Endothelial cell (in vitro differentiated cells): ENCODE measurements at regions not wholly inside any gene's neighbourhood (a gene's known extent, or its start where the extent isn't known, plus 50 kb on each side); places are given as distances from the start of the nearest gene placed in this dataset.
A peak's percentile ranks its signal among the peaks of the same experiment; 100 is the strongest.

ENCODE experiments used
- DNase-seq: peaks from one replicate; pipeline ENCODE4 v3.0.0; 2021; ENCODE audit warnings: low spot score
- H3K27ac Mint-ChIP-seq: one replicate; pipeline ENCODE4 v1.8.0; 2021; ENCODE audit warnings: mixed read lengths, inconsistent platforms; ENCODE audit not compliant: unreplicated experiment
- H3K27me3 Mint-ChIP-seq: one replicate; pipeline ENCODE4 v1.8.0; 2021; ENCODE audit warnings: mild to moderate bottlenecking, moderate library complexity, mixed read lengths, inconsistent platforms; ENCODE audit not compliant: unreplicated experiment
- H3K36me3 Mint-ChIP-seq: one replicate; pipeline ENCODE4 v1.8.0; 2021; ENCODE audit warnings: mild to moderate bottlenecking, low read depth, mixed read lengths, inconsistent platforms; ENCODE audit not compliant: unreplicated experiment
- H3K4me1 Mint-ChIP-seq: one replicate; pipeline ENCODE4 v1.8.0; 2021; ENCODE audit warnings: mild to moderate bottlenecking, mixed read lengths, inconsistent platforms; ENCODE audit not compliant: unreplicated experiment
- H3K4me3 Mint-ChIP-seq: one replicate; pipeline ENCODE4 v1.8.0; 2021; ENCODE audit warnings: mild to moderate bottlenecking, mixed read lengths, inconsistent platforms; ENCODE audit not compliant: unreplicated experiment
- H3K9me3 Mint-ChIP-seq: one replicate; pipeline ENCODE4 v1.8.0; 2021; ENCODE audit warnings: mixed read lengths, inconsistent platforms; ENCODE audit not compliant: unreplicated experiment
- CTCF ChIP-seq: fragments of 200-600 bp; sonication (generic); IDR thresholded peaks from one replicate; pipeline ENCODE4 v1.5.0; 2021; ENCODE audit warnings: antibody characterized with exemption; ENCODE audit not compliant: unreplicated experiment

GRCh38 chr16:49183911-49184310, 97.7 kb downstream of the CBLN1 start:
- TF ChIP-seq CTCF, result peak; percentile 75
- no peak overlapping the region for H3K27ac Mint-ChIP-seq
- DNase-seq, result peak; percentile 59
- no peaks in the 10 kb centered on the region for H3K9me3 Mint-ChIP-seq
- H3K36me3 Mint-ChIP-seq, result no peaks in the 10 kb centered on the region
- H3K4me1 Mint-ChIP-seq, result peaks cover 3% of the 10 kb centered on the region
- no peak overlapping the region for H3K4me3 Mint-ChIP-seq
- no peaks in the 10 kb centered on the region for H3K27me3 Mint-ChIP-seq

GRCh38 chr16:49181791-49182518, 99.7 kb downstream of the CBLN1 start:
- no peaks in the 10 kb centered on the region for H3K27me3 Mint-ChIP-seq
- DNase-seq, result no peak
- no peak for TF ChIP-seq CTCF
- H3K27ac Mint-ChIP-seq, result no peak overlapping the region
- H3K4me3 Mint-ChIP-seq, result no peak overlapping the region
- H3K4me1 Mint-ChIP-seq, result peaks cover 3% of the 10 kb centered on the region
- H3K36me3 Mint-ChIP-seq, result no peaks in the 10 kb centered on the region
- no peaks in the 10 kb centered on the region for H3K9me3 Mint-ChIP-seq

- Mint-ChIP-seq H3K27ac (no peak overlapping the region), H3K9me3 (no peaks in the 10 kb centered on the region), H3K27me3 (no peaks in the 10 kb centered on the region), H3K36me3 (no peaks in the 10 kb centered on the region), H3K4me3 (no peak overlapping the region), H3K4me1 (peaks cover 3% of the 10 kb centered on the region)
- TF ChIP-seq CTCF, result no peak
- DNase-seq, result no peak
Measured at GRCh38 chr16:49179714-49180330, 101.8 kb downstream of the CBLN1 start.

GRCh38 chr16:49168126-49168525, 113.5 kb downstream of the CBLN1 start:
- Mint-ChIP-seq H3K27me3 (no peaks in the 10 kb centered on the region), H3K36me3 (no peaks in the 10 kb centered on the region), H3K27ac (no peak overlapping the region), H3K9me3 (no peaks in the 10 kb centered on the region), H3K4me3 (no peak overlapping the region), H3K4me1 (no peaks in the 10 kb centered on the region)
- TF ChIP-seq CTCF, result no peak
- DNase-seq, result no peak

- H3K4me1 Mint-ChIP-seq, result no peaks in the 10 kb centered on the region
- no peaks in the 10 kb centered on the region for H3K27me3 Mint-ChIP-seq
- H3K4me3 Mint-ChIP-seq, result no peak overlapping the region
- DNase-seq, result no peak
- TF ChIP-seq CTCF, result no peak
- H3K9me3 Mint-ChIP-seq, result no peaks in the 10 kb centered on the region
- no peak overlapping the region for H3K27ac Mint-ChIP-seq
- no peaks in the 10 kb centered on the region for H3K36me3 Mint-ChIP-seq
Measured at GRCh38 chr16:49165025-49165424, 116.6 kb downstream of the CBLN1 start.
